ENCODE measurements at regions not wholly inside any gene's neighbourhood (a gene's known extent, or its start where the extent isn't known, plus 50 kb on each side); places are given as distances from the start of the nearest gene placed in this dataset.
"Not testable (repeated sequence)": the region's sequence is repeated elsewhere in the genome, so short reads cannot be mapped to it uniquely, and the experiment has no call there.

DNA sequence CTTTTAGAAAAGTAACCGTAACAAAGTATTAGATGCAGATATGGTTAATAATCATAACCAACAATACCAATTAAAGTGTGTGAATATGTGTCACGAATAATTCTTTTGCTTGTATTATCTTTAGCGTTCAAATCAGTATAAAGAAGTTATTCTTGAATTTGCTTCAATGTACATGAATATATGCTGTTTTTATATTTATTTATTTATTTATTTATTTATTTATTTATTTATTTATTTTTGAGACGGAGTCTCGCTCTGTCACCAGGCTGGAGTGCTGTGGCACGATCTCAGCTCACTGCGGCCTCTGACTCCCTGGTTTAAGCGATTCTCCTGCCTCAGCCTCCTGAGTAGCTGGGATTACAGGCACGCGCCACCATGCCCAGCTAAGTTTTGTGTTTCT lies 147.6 kb upstream of the GALNT2 start:
- DNase-seq (ENCODE audit: low spot score): not testable (repeated sequence)

DNA sequence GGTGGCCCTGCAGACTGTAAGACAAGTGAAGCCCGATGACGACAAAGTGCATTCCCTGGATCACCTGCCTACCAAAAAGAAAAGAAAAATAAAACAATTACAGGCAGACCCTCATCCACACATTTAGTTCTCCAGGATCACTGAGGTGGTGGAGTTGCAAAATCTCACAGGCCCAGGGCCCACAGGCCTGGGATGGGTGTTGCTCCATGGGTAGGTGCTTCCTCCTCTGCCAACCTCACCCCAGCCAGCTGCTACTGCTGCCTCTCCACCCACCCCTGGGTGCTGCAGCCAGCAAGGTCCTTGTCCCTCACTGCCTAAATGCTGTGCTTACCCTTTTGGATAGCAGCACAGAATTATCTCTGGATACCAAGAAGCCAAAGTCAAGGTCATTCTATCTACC lies 146.4 kb upstream of the GALNT2 start:
- no peak for DNase-seq (ENCODE audit: low spot score)

DNA sequence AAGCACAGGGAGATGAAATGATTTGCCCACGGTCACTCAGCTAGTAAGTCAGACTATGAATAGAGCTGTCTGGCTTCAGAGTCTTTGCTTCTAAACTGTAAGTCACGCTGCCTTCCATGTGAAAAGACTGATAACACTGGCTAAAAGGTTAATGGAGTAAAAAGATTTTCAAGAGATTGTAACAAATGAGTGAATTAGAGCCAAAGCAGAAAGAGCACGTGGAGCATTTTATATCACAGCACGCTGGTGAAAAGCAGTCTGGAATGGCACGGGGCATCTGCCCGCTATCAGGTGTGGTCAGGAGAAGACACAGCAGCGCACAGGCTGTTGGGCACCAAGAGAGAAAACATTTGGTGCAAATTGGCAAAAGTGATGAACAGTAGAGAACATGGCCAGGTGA lies 144.8 kb upstream of the GALNT2 start:
- no peak for DNase-seq (ENCODE audit: low spot score)

DNA sequence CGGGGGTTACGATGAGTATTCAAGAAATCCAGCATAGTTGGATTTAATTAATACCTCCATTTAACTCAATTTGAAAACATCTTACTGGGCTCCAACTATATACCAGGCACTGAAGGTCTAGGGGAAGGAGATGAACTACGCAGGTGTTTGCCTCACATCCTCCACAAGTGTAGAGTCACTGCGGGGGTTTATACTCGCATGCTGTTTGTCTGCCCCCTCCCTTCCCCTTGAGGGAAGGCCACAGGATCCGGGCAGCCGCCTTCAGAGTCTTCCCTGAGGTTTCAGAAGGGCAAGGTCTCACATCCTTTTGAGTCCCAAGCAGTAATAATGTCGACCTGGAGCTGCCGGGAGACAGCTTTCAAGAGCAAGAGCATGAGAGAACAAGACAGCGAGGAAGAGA lies 142.4 kb upstream of the GALNT2 start:
- no peak for DNase-seq (ENCODE audit: low spot score)

DNA sequence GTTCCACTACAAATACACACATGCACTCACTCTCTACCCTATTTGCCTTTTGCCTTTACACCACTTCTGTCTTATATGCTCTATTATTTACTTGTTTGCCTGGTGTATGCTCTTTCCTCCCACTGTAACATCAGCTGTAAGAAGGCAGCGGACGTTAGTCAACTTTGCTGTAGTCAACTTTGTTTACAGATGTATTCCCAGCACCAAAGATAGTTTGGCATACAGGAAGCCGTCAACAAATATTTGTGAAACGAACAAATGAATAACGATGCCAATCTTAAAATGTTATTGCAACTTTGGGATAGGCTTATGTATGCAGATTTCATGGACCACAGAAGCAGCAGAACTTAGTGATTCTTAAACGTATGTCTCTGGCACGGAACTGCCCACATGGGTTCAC lies 138.3 kb upstream of the GALNT2 start:
- DNase-seq (ENCODE audit: low spot score): no peak

DNA sequence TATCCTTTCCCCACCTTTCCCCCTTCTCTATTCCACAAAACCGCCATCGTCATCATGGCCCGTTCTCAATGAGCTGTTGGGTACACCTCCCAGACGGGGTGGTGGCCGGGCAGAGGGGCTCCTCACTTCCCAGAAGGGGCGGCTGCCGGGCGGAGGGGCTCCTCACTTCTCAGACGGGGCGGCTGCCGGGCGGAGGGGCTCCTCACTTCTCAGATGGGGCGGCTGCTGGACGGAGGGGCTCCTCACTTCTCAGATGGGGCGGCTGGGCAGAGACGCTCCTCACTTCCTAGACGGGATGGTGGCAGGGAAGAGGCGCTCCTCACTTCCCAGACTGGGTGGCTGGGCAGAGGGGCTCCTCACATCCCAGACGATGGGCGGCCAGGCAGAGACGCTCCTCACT lies 135.3 kb upstream of the GALNT2 start:
- not testable (repeated sequence) for DNase-seq (ENCODE audit: low spot score)

DNA sequence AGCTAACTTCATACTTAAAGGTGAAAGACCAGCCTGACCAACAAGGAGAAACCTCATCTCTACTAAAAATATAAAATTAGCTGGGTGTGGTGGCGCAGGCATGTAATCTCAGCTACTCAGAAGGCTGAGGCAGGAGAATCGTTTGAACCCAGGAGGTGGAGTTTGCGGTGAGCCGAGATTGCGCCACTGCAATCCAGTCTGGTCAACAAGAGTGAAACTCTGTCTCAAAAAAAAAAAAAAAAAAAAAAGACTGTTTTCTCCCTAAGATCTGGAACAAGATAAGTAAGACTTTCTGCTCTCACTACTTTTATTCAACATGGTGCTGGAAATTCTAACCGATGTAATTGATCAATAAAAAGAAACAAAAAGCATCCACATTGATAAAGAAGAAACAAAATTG lies 131.9 kb upstream of the GALNT2 start:
- not testable (repeated sequence) for DNase-seq (ENCODE audit: low spot score)

DNA sequence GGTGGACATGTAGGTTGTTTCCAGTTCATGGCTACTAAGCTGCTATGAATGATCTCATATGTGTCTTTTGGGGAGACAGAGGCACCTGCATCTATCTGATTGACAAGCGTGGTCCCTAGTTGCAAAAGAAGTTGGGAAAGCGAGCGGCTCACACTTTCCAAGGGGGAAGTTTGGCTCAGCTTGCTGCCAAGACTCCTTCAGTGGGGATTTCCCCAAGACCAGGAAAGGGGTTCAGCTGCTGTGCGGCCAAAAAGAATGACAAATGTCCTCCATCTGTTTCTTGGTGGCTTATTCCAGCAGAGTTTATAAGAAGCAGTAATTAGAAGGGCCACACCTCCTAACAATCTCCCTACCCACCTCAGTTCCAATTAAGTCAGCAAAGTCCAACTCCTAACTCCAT lies 128.5 kb upstream of the GALNT2 start:
- DNase-seq (ENCODE audit: low spot score): no peak

DNA sequence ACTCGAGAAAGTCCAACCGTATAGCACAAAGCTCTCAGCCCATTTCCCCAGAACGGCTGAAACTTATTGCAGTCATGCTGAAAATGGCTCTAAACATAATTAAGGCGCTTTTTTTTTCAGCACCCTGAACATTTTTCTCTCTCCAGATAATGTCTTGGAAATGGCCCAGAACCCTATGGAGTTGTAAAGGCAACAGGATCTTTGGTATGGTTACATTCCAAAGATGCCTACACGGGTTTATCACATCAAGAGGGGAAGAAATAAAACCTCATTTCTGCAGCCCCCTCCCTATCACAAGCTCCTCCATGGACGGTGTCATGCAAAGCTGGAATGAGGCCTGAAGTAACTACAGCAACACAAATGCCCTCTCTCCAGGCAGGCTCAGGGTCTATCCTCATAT lies 126.4 kb upstream of the GALNT2 start:
- no peak for DNase-seq (ENCODE audit: low spot score)

DNA sequence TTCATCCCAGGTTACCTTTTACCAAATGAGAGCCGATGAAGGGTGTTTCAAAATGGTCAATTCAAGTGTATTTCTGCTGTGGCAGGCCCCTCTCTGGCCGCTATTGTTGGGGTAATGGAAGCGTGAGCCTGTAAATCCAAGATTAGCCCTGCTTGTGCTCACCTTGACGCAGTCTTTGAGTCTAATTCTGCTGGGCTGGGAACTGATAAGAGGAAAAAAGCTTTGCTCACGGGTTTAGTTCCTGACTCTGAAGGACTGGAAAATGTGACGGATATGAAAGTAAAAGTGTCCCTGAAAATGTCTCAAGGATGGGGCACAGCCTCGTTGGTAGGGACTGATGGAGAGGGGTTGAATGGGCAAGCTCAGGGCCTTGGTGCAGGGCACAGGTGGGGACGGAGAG lies 125.9 kb upstream of the GALNT2 start:
- no peak for DNase-seq (ENCODE audit: low spot score)

DNA sequence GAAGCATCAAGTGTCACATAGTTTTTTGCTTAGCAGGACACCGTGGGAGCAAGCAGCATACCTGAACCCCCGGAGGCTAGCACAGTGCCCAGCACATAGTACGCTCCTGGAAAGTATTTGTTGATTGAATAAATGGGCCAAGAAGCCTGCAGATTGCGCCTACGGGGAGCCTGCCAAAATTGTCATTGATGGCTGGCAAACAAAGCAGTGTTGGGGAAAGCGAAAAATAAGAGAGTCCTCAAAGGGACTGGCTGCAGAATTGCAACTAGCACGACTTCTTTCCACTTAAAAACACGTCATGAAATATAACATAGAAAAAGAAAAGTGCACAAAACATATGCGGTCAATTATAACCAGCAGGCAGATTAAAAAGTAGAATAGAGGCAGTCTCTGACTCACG lies 125.2 kb upstream of the GALNT2 start:
- DNase-seq (ENCODE audit: low spot score): no peak

DNA sequence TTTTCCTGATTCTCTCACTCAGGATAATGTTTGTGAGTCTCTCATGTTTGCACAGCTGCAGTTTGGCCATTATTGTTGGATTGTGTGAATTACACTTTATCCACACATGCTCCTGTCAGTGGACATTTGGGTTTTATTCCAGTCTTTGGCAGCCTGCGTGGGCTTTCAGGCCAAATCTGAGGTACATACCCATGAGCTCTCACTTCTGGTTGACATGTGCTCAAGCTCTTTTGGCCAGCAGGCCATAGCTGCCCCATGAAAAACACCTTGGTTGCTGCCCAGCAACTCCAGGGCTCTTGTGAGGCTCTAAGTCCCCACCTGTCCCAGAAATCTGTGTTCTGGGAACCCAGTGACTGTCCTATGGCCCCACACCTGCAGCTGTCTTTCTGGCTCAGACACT lies 124.5 kb upstream of the GALNT2 start:
- no peak for DNase-seq (ENCODE audit: low spot score)

DNA sequence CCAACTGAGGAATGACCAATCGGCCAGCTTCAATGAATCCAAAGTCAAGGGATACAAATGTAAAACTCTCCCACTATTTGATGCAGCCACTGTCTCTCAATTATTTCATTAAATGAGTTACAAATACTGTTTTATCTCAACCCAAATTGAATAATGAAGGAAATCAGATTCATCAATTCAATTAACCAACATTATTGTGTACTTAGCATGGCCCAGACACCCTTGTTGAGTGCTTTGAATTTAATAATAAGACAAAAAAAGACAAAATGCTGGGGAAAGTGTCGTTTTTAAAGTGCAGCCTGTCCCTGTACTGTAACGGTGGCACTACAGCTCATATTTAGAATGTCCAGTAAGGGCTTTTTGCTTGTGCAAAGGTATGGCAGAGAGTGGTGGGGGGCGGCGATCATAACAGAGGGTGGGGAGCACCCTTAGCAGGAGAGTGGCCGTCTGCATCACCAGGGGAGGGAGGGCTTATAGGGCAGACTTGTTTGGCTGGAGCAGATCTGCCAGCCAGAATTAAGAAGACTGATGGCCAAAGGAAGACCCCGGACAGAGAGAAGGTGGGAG lies 123.8 kb upstream of the GALNT2 start:
- DNase-seq (ENCODE audit: low spot score): no peak

DNA sequence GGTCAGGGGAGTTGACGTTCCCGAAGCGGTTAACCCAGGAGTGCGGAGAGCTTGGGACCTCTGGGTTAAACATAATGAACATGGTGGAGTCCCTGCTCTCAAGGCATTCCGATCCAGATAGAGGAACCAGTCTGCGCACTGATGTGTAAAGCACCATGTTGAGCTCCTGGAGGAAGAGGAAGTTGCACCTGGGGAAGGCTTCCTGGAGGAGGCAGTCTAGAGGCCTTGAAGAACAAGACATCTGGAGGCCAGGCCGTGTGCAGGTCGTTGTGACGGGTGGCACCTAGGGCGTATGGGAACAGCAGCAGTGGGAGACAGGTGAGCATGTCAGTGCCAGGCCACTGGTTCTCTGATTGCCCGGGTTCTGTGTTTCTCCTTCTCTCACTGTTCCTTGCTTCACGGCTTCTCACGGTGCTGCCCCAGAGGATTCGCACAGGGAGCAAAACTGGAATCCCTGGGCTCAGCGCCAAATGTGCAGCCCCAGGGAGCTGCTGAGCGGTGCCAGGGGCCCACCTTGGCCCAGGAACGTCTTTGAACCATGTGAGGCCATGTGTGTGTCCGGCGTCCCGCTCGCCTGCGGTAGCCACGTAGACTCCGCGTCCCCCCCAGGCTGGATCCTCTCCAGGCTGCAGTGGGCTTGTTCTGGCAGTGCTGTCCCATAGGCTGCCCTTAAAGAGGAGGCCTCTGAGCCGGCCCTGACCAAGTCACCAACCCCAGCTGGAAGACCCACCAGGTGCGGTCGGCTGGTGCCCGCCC lies 122.9 kb upstream of the GALNT2 start:
- DNase-seq (ENCODE audit: low spot score): no peak

DNA sequence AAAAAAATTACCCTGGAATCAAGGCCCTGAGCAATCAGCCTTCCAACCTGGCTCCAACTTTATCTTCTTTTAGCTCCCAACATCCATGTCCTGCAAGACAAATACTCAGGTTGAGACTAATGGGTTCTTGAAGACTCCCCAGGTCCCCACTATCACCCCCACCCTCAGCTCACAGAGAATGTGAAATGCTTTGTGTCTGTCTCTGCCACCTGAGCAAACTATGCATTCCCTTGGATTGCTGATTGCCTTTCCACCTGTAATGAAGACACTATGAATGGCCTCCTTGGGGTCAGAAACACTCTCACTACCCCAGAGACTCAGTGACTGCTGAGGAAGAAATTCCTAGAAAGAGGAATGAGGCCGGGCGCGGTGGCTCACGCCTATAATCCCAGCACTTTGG lies 121.2 kb upstream of the GALNT2 start:
- DNase-seq (ENCODE audit: low spot score): no peak

DNA sequence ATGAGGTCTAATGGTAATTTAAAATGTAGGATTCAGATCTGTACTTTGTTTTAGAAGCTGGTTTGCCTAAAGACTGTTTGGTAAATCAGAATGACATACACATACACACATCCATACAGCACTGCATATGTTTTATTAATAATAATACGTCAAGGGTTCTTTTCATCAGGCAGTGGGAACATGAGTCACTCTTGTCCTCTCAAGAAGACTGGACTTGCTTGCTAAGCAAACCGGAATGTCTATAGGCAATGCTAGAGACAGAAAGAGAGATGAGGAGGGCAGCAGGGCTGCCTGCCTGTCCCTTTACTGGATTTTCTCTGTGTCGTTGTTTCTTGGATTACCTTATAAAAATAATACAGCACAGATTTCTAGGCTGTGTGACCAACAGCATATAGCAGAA lies 119.1 kb upstream of the GALNT2 start:
- no peak for DNase-seq (ENCODE audit: low spot score)

DNA sequence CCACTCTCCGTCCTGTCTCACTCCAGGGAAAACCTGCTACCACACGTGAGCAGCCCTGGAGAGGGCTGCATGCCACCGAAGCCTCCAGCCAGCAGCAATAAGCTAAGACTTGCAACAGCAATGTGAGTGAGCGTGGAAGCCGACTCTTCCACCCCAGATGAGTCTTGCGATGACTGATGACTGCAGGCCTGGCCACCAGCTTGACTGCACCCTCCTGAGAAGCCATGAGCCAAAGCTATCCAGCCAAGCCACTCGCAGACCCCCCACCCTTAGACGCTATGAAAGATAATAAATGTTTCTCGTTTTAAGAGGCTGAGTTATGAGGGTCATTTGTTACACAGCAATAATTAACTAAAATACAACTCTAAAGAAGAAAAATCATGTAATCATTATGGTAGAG lies 118.6 kb upstream of the GALNT2 start:
- no peak for DNase-seq (ENCODE audit: low spot score)

DNA sequence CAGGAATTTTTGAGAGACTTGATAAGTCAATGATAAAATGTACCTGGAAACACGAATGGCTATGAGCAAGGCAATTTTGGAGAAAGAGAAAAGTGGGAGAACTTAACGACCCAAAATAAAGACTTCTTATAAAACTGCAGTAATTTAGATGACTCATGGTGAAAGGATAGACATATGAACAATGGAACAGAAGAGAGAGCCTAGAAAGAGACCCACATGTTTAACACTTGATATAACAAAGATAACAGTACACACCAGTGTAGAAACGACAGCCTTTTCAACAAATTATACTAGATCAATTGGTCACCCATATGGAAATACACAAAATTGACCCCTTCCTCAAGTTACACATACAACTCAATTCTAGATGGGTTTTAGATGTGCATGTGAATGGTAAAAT lies 117.5 kb upstream of the GALNT2 start:
- DNase-seq (ENCODE audit: low spot score): no peak

DNA sequence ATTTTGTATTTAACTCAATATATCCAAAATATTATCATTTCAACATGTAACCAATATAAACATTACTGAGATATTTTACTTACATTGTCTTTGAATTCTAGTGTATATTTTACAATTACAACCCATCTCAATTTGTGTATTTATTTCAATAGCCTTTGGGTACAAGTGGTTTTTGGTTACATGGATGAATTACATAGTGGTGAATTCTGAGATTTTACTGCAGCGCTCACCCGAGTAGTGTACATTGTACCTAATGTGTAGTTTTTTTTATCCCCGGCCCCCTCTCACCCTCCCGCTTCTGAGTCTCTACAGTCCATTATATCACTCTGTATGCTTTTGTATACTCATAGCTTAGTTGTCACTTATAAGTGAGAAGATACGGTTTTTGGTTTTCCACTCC lies 117.0 kb upstream of the GALNT2 start:
- DNase-seq (ENCODE audit: low spot score): no peak

DNA sequence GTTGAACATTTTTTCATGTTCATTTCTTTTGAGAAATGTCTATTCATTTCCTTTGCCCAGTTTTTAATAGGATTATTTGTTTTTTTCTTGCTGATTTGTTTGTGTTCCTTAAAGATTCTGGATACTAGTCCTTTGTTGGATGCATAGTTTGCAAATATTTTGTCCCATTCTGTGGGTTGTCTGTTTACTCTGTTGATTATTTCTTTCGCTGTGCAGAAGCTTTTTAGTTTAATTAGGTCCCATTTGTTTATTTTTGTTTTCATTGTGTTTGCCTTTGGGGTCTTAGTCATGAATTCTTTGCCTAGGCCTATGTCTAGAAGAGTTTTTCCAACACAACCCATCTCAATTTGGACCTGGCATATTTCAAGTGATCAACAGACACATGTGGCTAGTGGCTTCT lies 116.1 kb upstream of the GALNT2 start:
- no peak for DNase-seq (ENCODE audit: low spot score)

DNA sequence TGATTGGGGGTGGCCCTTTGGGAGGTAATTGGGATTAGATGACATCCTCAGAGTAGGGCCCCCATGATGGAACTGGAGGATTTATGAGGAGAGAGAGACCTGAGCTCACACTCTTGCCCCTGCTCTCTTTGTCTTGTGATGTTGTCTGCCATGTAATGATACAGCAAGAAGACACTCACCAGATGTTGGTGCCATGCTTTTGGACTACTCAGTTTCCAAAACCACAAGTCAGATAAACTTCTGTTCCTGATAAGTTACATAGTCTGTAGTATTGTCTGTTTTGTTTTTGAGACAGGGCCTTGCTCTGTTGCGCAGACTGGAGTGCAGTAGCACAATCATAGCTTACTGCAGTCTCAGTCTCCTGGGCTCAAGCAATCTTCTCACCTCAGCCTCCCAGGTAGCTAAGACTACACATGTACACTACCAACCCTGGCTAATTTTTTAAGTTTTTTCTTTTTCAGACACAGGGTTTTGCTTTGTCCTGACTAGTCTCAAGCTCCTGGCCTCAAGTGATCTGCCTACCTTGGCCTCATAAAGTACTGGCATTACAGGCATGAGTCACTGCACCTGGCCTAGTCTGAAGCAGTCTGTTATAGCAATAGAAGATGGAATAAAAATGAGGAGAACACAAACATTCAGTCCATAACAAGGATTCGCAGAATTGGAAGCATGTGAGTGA lies 115.0 kb upstream of the GALNT2 start:
- DNase-seq (ENCODE audit: low spot score): no peak

DNA sequence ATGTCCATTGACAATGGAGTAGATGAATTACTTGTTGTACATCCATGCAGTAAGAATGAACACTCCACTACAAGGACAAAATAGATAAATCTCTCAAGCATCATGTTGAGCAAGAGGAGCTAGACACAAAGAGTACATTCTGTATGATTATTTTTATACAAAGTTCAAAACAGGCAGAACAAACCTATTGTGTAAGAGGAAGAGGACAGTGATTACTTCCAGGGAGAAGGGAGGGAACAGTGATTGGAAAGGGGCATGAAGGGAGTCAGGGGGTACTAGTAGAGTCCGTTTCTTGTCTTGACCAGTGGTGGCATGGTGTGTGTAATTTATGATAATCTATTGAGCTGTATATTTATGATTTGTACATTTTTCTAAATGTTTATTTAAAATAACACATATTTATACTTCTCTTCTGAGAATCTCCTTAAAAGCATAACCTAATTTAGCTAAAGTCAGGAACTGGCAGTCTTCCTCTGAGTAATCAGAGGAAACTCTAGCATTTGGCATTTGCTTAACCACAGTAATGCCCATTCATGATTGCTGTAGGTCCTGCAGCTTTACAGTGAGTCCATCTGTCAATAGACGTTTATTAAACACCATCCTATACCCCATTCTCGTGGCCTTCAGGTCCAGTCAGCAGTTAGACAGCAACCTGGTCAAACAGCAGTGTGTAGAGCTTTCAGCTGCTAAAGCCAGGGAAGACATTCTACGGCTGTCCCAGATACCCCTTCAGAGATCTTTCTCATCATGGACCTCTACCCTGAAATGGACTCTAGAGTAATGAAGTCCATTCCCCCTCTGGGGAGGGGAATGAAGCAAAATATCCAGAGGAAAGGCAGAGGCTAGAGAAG lies 114.1 kb upstream of the GALNT2 start:
- DNase-seq (ENCODE audit: low spot score): no peak

All from HT-29 (cell line).